Esophagus muscularis mucosa (tissue), 4 donors: ENCODE measurements at regions not wholly inside any gene's neighbourhood (a gene's known extent, or its start where the extent isn't known, plus 50 kb on each side); places are given as distances from the start of the nearest gene placed in this dataset.

Experiments
- EP300 ChIP-seq: sonication (generic); formaldehyde crosslinking; IDR thresholded peaks from one replicate; pipeline ENCODE4 v1.6.1; 2017; ENCODE audit warnings: antibody characterized with exemption
- POLR2A ChIP-seq: fragments of 450-650 bp; IDR thresholded peaks from one replicate; pipeline ENCODE4 v1.6.1; 2017; ENCODE audit warnings: antibody characterized with exemption, moderate library complexity, mild to moderate bottlenecking, low read depth
- POLR2AphosphoS5 ChIP-seq, 2 donors: sonication (generic); formaldehyde crosslinking; IDR thresholded peaks; one replicate each; pipeline ENCODE4 v1.6.1; 2017; ENCODE audit warnings: antibody characterized with exemption in 2 of 2
- TF ChIP-seq, protein P1 (sequence below), 3 experiments: fragments of 200-600 bp in 2 of 3; fragments of 450-650 bp in 1 of 3; sonication (generic) in 2 of 3; IDR thresholded peaks; one replicate each; pipeline ENCODE4 v1.5.1; 2017 to 2019; ENCODE audit warnings: antibody characterized with exemption in 3 of 3, mild to moderate bottlenecking in 2 of 3, moderate library complexity in 1 of 3

DNA sequence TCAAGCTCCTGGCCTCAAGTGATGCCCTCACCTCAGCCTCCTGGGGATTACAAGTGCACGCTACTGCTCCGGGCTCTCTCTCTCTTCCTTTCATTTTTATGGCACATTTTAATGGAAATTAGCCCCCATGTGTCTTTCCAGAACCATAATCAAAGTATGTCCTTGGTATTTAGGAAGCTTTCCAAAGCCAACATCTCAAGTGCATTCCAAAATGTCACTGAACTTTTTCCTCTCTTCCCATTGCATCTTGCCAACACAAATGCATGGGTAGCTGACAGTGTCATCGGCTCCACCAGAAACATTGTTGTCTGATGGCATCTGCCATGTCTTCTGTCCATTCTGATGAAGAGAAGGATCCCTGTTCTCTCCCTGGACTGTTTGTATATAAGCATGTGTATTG lies 90.5 kb upstream of the ANXA1 start:
- TF ChIP-seq, protein P1, sequence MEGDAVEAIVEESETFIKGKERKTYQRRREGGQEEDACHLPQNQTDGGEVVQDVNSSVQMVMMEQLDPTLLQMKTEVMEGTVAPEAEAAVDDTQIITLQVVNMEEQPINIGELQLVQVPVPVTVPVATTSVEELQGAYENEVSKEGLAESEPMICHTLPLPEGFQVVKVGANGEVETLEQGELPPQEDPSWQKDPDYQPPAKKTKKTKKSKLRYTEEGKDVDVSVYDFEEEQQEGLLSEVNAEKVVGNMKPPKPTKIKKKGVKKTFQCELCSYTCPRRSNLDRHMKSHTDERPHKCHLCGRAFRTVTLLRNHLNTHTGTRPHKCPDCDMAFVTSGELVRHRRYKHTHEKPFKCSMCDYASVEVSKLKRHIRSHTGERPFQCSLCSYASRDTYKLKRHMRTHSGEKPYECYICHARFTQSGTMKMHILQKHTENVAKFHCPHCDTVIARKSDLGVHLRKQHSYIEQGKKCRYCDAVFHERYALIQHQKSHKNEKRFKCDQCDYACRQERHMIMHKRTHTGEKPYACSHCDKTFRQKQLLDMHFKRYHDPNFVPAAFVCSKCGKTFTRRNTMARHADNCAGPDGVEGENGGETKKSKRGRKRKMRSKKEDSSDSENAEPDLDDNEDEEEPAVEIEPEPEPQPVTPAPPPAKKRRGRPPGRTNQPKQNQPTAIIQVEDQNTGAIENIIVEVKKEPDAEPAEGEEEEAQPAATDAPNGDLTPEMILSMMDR (IDR thresholded peaks at IDR 0.05), result no peak
- TF ChIP-seq POLR2A (no peak), POLR2AphosphoS5 (IDR thresholded peaks at IDR 0.05) (no peak), EP300 (no peak)
